ENCODE measurements at regions not wholly inside any gene's neighbourhood (a gene's known extent, or its start where the extent isn't known, plus 50 kb on each side); places are given as distances from the start of the nearest gene placed in this dataset.

DNA sequence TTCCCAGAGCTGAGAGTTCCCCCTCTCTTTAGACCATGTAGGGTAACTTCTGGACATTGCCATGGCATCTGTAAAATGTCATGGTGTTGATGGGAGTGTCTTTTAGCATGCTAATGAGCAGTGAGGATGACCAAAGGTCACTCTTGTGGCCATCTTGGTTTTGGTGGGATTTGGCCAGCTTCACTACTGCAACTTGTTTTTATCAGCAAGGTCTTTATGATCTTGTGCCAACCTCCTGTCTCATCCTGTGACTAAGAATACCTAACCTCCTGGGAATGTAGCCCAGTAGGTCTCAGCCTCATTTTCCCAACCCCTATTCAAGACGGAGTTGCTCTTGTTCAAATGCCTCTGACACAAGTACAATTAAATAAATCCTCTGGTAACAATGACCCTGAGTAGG is 244.4 kb downstream of the NEDD1 start:
- no peak for DNase-seq (ENCODE audit: low read depth, low spot score)
- Histone ChIP-seq H3K9ac (ENCODE audit: control insufficient read depth, extremely low read depth, insufficient read depth, low read length) (no peak overlapping the region), H3K9me3 (ENCODE audit: control insufficient read depth, low read depth, low read length) (no peaks in the 10 kb centered on the region), H4K20me1 (ENCODE audit: control insufficient read depth, extremely low read depth, insufficient read depth, low read length) (no peaks in the 10 kb centered on the region), H3K36me3 (ENCODE audit: control insufficient read depth in 2 of 2, extremely low read depth in 1 of 2, insufficient read depth in 2 of 2, low read length in 2 of 2) (no peaks in the 10 kb centered on the region), H3K4me2 (ENCODE audit: control insufficient read depth, extremely low read depth, insufficient read depth, low read depth, low read length) (no peak overlapping the region), H3K4me3 (ENCODE audit: control insufficient read depth in 2 of 3, extremely low read depth in 1 of 3, insufficient read depth in 2 of 3, low read depth in 1 of 3, low read length in 3 of 3) (no peak overlapping the region), H3K27ac (ENCODE audit: control insufficient read depth, insufficient read depth, low read length) (no peak overlapping the region), H2AFZ (ENCODE audit: control insufficient read depth, low read length) (no peak overlapping the region), H3K9me1 (ENCODE audit: control insufficient read depth, extremely low read depth, insufficient read depth, low read length) (no peaks in the 10 kb centered on the region), H3K79me2 (ENCODE audit: control insufficient read depth, insufficient read depth, low read length) (no peaks in the 10 kb centered on the region), H3K4me1 (ENCODE audit: control insufficient read depth, extremely low read depth, insufficient read depth, low read length) (no peaks in the 10 kb centered on the region), H3K27me3 (ENCODE audit: control insufficient read depth, extremely low read depth, insufficient read depth, low read length) (no peaks in the 10 kb centered on the region)
- FAIRE-seq: no peak
- dilution Hi-C loops (cut with MboI; ENCODE audit: extremely low pct_ligation_motif_present, low sequenced_read_pairs): no loop called here
- no peak for TF ChIP-seq EZH2 (IDR thresholded peaks at IDR 0.05; ENCODE audit: low read length)
- TF ChIP-seq, protein P1, sequence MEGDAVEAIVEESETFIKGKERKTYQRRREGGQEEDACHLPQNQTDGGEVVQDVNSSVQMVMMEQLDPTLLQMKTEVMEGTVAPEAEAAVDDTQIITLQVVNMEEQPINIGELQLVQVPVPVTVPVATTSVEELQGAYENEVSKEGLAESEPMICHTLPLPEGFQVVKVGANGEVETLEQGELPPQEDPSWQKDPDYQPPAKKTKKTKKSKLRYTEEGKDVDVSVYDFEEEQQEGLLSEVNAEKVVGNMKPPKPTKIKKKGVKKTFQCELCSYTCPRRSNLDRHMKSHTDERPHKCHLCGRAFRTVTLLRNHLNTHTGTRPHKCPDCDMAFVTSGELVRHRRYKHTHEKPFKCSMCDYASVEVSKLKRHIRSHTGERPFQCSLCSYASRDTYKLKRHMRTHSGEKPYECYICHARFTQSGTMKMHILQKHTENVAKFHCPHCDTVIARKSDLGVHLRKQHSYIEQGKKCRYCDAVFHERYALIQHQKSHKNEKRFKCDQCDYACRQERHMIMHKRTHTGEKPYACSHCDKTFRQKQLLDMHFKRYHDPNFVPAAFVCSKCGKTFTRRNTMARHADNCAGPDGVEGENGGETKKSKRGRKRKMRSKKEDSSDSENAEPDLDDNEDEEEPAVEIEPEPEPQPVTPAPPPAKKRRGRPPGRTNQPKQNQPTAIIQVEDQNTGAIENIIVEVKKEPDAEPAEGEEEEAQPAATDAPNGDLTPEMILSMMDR (optimal IDR thresholded peaks at IDR 0.05 in 1 of 3, IDR thresholded peaks at IDR 0.05 in 1 of 3, conservative IDR thresholded peaks at IDR 0.05 in 1 of 3; ENCODE audit: extremely low read depth in 1 of 3, insufficient read depth in 2 of 3, low read length in 3 of 3): no peak

DNA sequence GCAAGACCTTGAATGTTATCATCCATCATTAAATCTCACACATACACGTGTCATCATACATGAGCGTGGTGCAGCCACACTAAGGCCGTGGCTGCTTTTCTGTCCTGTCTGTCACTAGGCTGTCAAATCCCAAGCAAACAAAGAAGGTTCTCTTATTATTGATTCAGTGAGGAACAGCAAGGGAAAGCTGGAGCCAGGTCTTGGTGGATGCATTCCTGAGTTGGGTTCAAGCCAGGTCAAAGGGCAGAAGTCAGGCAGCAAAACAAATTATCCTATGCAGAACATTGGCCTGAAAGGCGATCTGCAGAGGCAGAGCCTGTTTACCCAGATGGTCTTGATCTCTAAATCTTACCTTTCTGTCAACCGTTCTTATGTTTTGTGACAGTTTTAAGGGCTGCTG is 252.3 kb downstream of the NEDD1 start:
- DNase-seq (ENCODE audit: low read depth, low spot score) (no peak), FAIRE-seq (no peak)
- Histone ChIP-seq H2AFZ (ENCODE audit: control insufficient read depth, low read length) (no peak overlapping the region), H3K9me1 (ENCODE audit: control insufficient read depth, extremely low read depth, insufficient read depth, low read length) (no peaks in the 10 kb centered on the region), H3K4me3 (ENCODE audit: control insufficient read depth in 2 of 3, extremely low read depth in 1 of 3, insufficient read depth in 2 of 3, low read depth in 1 of 3, low read length in 3 of 3) (no peak overlapping the region), H3K9ac (ENCODE audit: control insufficient read depth, extremely low read depth, insufficient read depth, low read length) (no peak overlapping the region), H3K4me1 (ENCODE audit: control insufficient read depth, extremely low read depth, insufficient read depth, low read length) (no peaks in the 10 kb centered on the region), H3K9me3 (ENCODE audit: control insufficient read depth, low read depth, low read length) (no peaks in the 10 kb centered on the region), H3K79me2 (ENCODE audit: control insufficient read depth, insufficient read depth, low read length) (no peaks in the 10 kb centered on the region), H3K27me3 (ENCODE audit: control insufficient read depth, extremely low read depth, insufficient read depth, low read length) (no peaks in the 10 kb centered on the region), H4K20me1 (ENCODE audit: control insufficient read depth, extremely low read depth, insufficient read depth, low read length) (no peaks in the 10 kb centered on the region), H3K36me3 (ENCODE audit: control insufficient read depth in 2 of 2, extremely low read depth in 1 of 2, insufficient read depth in 2 of 2, low read length in 2 of 2) (no peaks in the 10 kb centered on the region), H3K4me2 (ENCODE audit: control insufficient read depth, extremely low read depth, insufficient read depth, low read depth, low read length) (no peak overlapping the region), H3K27ac (ENCODE audit: control insufficient read depth, insufficient read depth, low read length) (no peak overlapping the region)
- TF ChIP-seq, protein P1 (optimal IDR thresholded peaks at IDR 0.05 in 1 of 3, IDR thresholded peaks at IDR 0.05 in 1 of 3, conservative IDR thresholded peaks at IDR 0.05 in 1 of 3; ENCODE audit: extremely low read depth in 1 of 3, insufficient read depth in 2 of 3, low read length in 3 of 3): no peak
- dilution Hi-C loops (cut with MboI; ENCODE audit: extremely low pct_ligation_motif_present, low sequenced_read_pairs): no loop called here
